Liver (tissue), 8 donors: ENCODE measurements at regions not wholly inside any gene's neighbourhood (a gene's known extent, or its start where the extent isn't known, plus 50 kb on each side); places are given as distances from the start of the nearest gene placed in this dataset.

Source experiments
- DNase-seq: peaks from one replicate; pipeline ENCODE4 v3.0.0-alpha.2; 2017; ENCODE audit warnings: low spot score
- H3K27ac ChIP-seq, 2 donors: one replicate each; pipeline ENCODE4 v1.7.0; 2013; ENCODE audit warnings: inconsistent platforms in 2 of 2, low read length in 2 of 2, control low read depth in 1 of 2, low read depth in 1 of 2, mild to moderate bottlenecking in 1 of 2
- H3K27me3 ChIP-seq, 4 donors: one replicate each; pipeline versions ENCODE4 v1.6.1 to v1.7.0; 2013; ENCODE audit warnings: low read length in 3 of 4, inconsistent platforms in 1 of 4, mild to moderate bottlenecking in 1 of 4, moderate library complexity in 1 of 4; ENCODE audit not compliant: control insufficient read depth in 4 of 4, insufficient read depth in 4 of 4
- H3K36me3 ChIP-seq, 4 donors: one replicate each; pipeline versions ENCODE4 v1.6.1 to v1.7.0; 2013; ENCODE audit warnings: low read length in 3 of 4, mild to moderate bottlenecking in 3 of 4, low read depth in 1 of 4, moderate library complexity in 1 of 4; ENCODE audit not compliant: control insufficient read depth in 4 of 4, insufficient read depth in 3 of 4
- H3K4me1 ChIP-seq, 4 donors: one replicate each; pipeline versions ENCODE4 v1.6.1 to v1.7.0; 2013; ENCODE audit warnings: low read length in 3 of 4, mild to moderate bottlenecking in 3 of 4, moderate library complexity in 1 of 4; ENCODE audit not compliant: control insufficient read depth in 4 of 4, insufficient read depth in 4 of 4
- H3K4me3 ChIP-seq, 3 donors: one replicate each; pipeline versions ENCODE4 v1.6.1 to v1.7.0; 2013; ENCODE audit warnings: low read length in 3 of 3, control low read depth in 1 of 3, low read depth in 1 of 3, mild to moderate bottlenecking in 1 of 3
- H3K9ac ChIP-seq, 2 donors: one replicate each; pipeline ENCODE4 v1.7.0; 2013; ENCODE audit warnings: low read length in 2 of 2, mild to moderate bottlenecking in 2 of 2, moderate library complexity in 2 of 2, control low read depth in 1 of 2, low read depth in 1 of 2
- H3K9me3 ChIP-seq, 4 donors: one replicate each; pipeline versions ENCODE4 v1.6.1 to v1.7.0; 2013; ENCODE audit warnings: low read length in 3 of 4; ENCODE audit not compliant: control insufficient read depth in 4 of 4
- CTCF ChIP-seq: fragments of 150-350 bp; IDR thresholded peaks from 2 replicates; pipeline ENCODE4 v1.5.1; 2017; ENCODE audit warnings: improper control_type of control experiment, low read depth, low read length; ENCODE audit not compliant: missing input control
- EGR1 ChIP-seq, 2 donors: IDR thresholded peaks; 2 replicates each; pipeline ENCODE4 v1.6.1; 2016 to 2018; ENCODE audit warnings: antibody characterized with exemption in 2 of 2, low read depth in 2 of 2
- FOXA1 ChIP-seq: IDR thresholded peaks from 2 replicates; pipeline ENCODE4 v1.6.1; 2016; ENCODE audit warnings: antibody characterized with exemption
- FOXA2 ChIP-seq: IDR thresholded peaks from 2 replicates; pipeline ENCODE4 v1.6.1; 2016; ENCODE audit warnings: antibody characterized with exemption
- GABPA ChIP-seq, 2 donors: IDR thresholded peaks in 1 of 2; conservative IDR thresholded peaks in 1 of 2; 2 replicates each; pipeline ENCODE4 v1.6.1; 2016; ENCODE audit warnings: antibody characterized with exemption in 2 of 2, mild to moderate bottlenecking in 1 of 2, moderate library complexity in 1 of 2
- HNF4A ChIP-seq, 2 donors: conservative IDR thresholded peaks; 2 replicates each; pipeline ENCODE4 v1.6.1; 2016; ENCODE audit warnings: antibody characterized with exemption in 2 of 2, mild to moderate bottlenecking in 2 of 2
- HNF4G ChIP-seq: IDR thresholded peaks from 2 replicates; pipeline ENCODE4 v1.6.1; 2016; ENCODE audit warnings: antibody characterized with exemption
- JUND ChIP-seq, 2 donors: IDR thresholded peaks; 2 replicates each; pipeline ENCODE4 v1.6.1; 2016; ENCODE audit warnings: antibody characterized with exemption in 2 of 2
- NR2F2 ChIP-seq: IDR thresholded peaks from 2 replicates; pipeline ENCODE4 v1.6.1; 2016; ENCODE audit warnings: antibody characterized with exemption
- RAD21 ChIP-seq, 2 donors: IDR thresholded peaks; 2 replicates each; pipeline ENCODE4 v1.6.1; 2016; ENCODE audit warnings: antibody characterized with exemption in 2 of 2, mild to moderate bottlenecking in 2 of 2
- RXRA ChIP-seq, 2 donors: IDR thresholded peaks; 2 replicates each; pipeline ENCODE4 v1.6.1; 2017 to 2018; ENCODE audit warnings: antibody characterized with exemption in 2 of 2, mild to moderate bottlenecking in 1 of 2
- SP1 ChIP-seq: IDR thresholded peaks from 2 replicates; pipeline ENCODE4 v1.6.1; 2018; ENCODE audit warnings: antibody characterized with exemption, mild to moderate bottlenecking
- TAF1 ChIP-seq: conservative IDR thresholded peaks from 2 replicates; pipeline ENCODE4 v1.6.1; 2016; ENCODE audit warnings: antibody characterized with exemption, mild to moderate bottlenecking
- YY1 ChIP-seq: IDR thresholded peaks from 2 replicates; pipeline ENCODE4 v1.6.1; 2016; ENCODE audit warnings: antibody characterized with exemption, mild to moderate bottlenecking
- WGBS: extraction: QIAGEN DNeasy Blood & Tissue Kit; methylation state at CpG from one replicate; pipeline ENCODE4 v1.1.7; 2013; 5-methylcytosine and 5-hydroxymethylcytosine counted together
- TF ChIP-seq, protein P1 (sequence below): IDR thresholded peaks from 2 replicates; pipeline ENCODE4 v1.6.1; 2016; ENCODE audit warnings: antibody characterized with exemption
- TF ChIP-seq, protein P2 (sequence below): IDR thresholded peaks from 2 replicates; pipeline ENCODE4 v1.6.1; 2016; ENCODE audit warnings: antibody characterized with exemption
- TF ChIP-seq, protein P3 (sequence below): IDR thresholded peaks from 2 replicates; pipeline ENCODE4 v1.6.1; 2016; ENCODE audit warnings: antibody characterized with exemption, mild to moderate bottlenecking
- TF ChIP-seq, protein P4 (sequence below): IDR thresholded peaks from 2 replicates; pipeline ENCODE4 v1.6.1; 2016; ENCODE audit warnings: antibody characterized with exemption
- donor health status: healthy.
- donor health status: healthy.
- donor health status: healthy.
- donor health status: healthy.
- donor health status: healthy.

- no peaks in the 10 kb centered on the region for H3K4me1 ChIP-seq
- WGBS: 84% methylated on average over 6 of the region's 6 CpGs
- TF ChIP-seq JUND (IDR thresholded peaks at IDR 0.05) (no peak), YY1 (no peak)
- H3K9ac ChIP-seq: no peak overlapping the region
- H3K4me3 ChIP-seq: no peak overlapping the region
- no peaks in the 10 kb centered on the region for H3K9me3 ChIP-seq
- DNase-seq: no peak
- no peak overlapping the region for H3K27ac ChIP-seq
- no peaks in the 10 kb centered on the region for H3K36me3 ChIP-seq
- peaks cover 0 to 2% (median 0%) of the 10 kb centered on the region in 4 donors for H3K27me3 ChIP-seq
Observed at GRCh38 chr2:22673529-22673928, 711.5 kb upstream of the KLHL29 start.

GRCh38 chr2:22683914-22684313, 701.1 kb upstream of the KLHL29 start:
- no peaks in the 10 kb centered on the region for H3K9me3 ChIP-seq
- no peak overlapping the region for H3K27ac ChIP-seq
- WGBS: 68% methylated on average over 1 of the region's 1 CpG
- no peak overlapping the region for H3K4me3 ChIP-seq
- H3K36me3 ChIP-seq: no peaks in the 10 kb centered on the region
- H3K27me3 ChIP-seq: no peaks in the 10 kb centered on the region
- H3K9ac ChIP-seq: no peak overlapping the region
- no peak for DNase-seq
- TF ChIP-seq GABPA (IDR thresholded peaks at IDR 0.05 in 1 of 2, conservative IDR thresholded peaks at IDR 0.05 in 1 of 2): no peak
- TF ChIP-seq JUND (IDR thresholded peaks at IDR 0.05): no peak
- TF ChIP-seq, protein P1, sequence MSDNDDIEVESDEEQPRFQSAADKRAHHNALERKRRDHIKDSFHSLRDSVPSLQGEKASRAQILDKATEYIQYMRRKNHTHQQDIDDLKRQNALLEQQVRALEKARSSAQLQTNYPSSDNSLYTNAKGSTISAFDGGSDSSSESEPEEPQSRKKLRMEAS: no peak
- no peak for TF ChIP-seq HNF4G
- TF ChIP-seq TAF1: no peak
- no peak for TF ChIP-seq CTCF
- no peak for TF ChIP-seq EGR1 (IDR thresholded peaks at IDR 0.05; ENCODE audit: low read depth in 2 of 2)
- TF ChIP-seq HNF4A (conservative IDR thresholded peaks at IDR 0.05): no peak
- no peak for TF ChIP-seq FOXA1
- no peak for TF ChIP-seq RXRA (IDR thresholded peaks at IDR 0.05)
- no peaks in the 10 kb centered on the region for H3K4me1 ChIP-seq

GRCh38 chr2:22690096-22690495, 694.9 kb upstream of the KLHL29 start:
- Histone ChIP-seq H3K4me3 (no peak overlapping the region), H3K36me3 (no peaks in the 10 kb centered on the region), H3K9ac (no peak overlapping the region), H3K4me1 (no peaks in the 10 kb centered on the region), H3K27me3 (no peaks in the 10 kb centered on the region), H3K27ac (no peak overlapping the region), H3K9me3 (no peaks in the 10 kb centered on the region)
- 71% methylated on average over 1 of the region's 1 CpG for WGBS
- TF ChIP-seq RXRA (IDR thresholded peaks at IDR 0.05) (no peak), FOXA2 (no peak), HNF4A (conservative IDR thresholded peaks at IDR 0.05) (no peak), TAF1 (no peak), NR2F2 (no peak), YY1 (no peak), HNF4G (no peak), GABPA (IDR thresholded peaks at IDR 0.05 in 1 of 2, conservative IDR thresholded peaks at IDR 0.05 in 1 of 2) (no peak), RAD21 (IDR thresholded peaks at IDR 0.05) (no peak), SP1 (no peak), FOXA1 (no peak), JUND (IDR thresholded peaks at IDR 0.05) (no peak), EGR1 (IDR thresholded peaks at IDR 0.05; ENCODE audit: low read depth in 2 of 2) (no peak), CTCF (no peak)
- TF ChIP-seq, protein P2, sequence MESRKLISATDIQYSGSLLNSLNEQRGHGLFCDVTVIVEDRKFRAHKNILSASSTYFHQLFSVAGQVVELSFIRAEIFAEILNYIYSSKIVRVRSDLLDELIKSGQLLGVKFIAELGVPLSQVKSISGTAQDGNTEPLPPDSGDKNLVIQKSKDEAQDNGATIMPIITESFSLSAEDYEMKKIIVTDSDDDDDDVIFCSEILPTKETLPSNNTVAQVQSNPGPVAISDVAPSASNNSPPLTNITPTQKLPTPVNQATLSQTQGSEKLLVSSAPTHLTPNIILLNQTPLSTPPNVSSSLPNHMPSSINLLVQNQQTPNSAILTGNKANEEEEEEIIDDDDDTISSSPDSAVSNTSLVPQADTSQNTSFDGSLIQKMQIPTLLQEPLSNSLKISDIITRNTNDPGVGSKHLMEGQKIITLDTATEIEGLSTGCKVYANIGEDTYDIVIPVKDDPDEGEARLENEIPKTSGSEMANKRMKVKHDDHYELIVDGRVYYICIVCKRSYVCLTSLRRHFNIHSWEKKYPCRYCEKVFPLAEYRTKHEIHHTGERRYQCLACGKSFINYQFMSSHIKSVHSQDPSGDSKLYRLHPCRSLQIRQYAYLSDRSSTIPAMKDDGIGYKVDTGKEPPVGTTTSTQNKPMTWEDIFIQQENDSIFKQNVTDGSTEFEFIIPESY: no peak
- TF ChIP-seq, protein P1: no peak
- TF ChIP-seq, protein P3, sequence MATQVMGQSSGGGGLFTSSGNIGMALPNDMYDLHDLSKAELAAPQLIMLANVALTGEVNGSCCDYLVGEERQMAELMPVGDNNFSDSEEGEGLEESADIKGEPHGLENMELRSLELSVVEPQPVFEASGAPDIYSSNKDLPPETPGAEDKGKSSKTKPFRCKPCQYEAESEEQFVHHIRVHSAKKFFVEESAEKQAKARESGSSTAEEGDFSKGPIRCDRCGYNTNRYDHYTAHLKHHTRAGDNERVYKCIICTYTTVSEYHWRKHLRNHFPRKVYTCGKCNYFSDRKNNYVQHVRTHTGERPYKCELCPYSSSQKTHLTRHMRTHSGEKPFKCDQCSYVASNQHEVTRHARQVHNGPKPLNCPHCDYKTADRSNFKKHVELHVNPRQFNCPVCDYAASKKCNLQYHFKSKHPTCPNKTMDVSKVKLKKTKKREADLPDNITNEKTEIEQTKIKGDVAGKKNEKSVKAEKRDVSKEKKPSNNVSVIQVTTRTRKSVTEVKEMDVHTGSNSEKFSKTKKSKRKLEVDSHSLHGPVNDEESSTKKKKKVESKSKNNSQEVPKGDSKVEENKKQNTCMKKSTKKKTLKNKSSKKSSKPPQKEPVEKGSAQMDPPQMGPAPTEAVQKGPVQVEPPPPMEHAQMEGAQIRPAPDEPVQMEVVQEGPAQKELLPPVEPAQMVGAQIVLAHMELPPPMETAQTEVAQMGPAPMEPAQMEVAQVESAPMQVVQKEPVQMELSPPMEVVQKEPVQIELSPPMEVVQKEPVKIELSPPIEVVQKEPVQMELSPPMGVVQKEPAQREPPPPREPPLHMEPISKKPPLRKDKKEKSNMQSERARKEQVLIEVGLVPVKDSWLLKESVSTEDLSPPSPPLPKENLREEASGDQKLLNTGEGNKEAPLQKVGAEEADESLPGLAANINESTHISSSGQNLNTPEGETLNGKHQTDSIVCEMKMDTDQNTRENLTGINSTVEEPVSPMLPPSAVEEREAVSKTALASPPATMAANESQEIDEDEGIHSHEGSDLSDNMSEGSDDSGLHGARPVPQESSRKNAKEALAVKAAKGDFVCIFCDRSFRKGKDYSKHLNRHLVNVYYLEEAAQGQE: no peak
- TF ChIP-seq, protein P4, sequence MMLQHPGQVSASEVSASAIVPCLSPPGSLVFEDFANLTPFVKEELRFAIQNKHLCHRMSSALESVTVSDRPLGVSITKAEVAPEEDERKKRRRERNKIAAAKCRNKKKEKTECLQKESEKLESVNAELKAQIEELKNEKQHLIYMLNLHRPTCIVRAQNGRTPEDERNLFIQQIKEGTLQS: no peak
- no peak for DNase-seq
